Immature natural killer cell (primary cell): ENCODE measurements at regions not wholly inside any gene's neighbourhood (a gene's known extent, or its start where the extent isn't known, plus 50 kb on each side); places are given as distances from the start of the nearest gene placed in this dataset.

Experiments used
- DNase-seq, 3 donors: peaks; one replicate each; pipeline ENCODE4 v3.0.0; 2022; ENCODE audit warnings: mixed read lengths in 1 of 3
- H3K27ac Mint-ChIP-seq, 6 donors: one replicate each; pipeline ENCODE4 v1.8.0; 2020; ENCODE audit warnings: mixed read lengths in 6 of 6, mild to moderate bottlenecking in 5 of 6, inconsistent platforms in 4 of 6, moderate library complexity in 3 of 6
- H3K27me3 Mint-ChIP-seq, 3 donors: one replicate each; pipeline ENCODE4 v1.8.0; 2020 to 2021; ENCODE audit warnings: low read depth in 3 of 3, mild to moderate bottlenecking in 3 of 3, mixed read lengths in 3 of 3, moderate library complexity in 3 of 3, inconsistent platforms in 1 of 3
- H3K36me3 Mint-ChIP-seq, 3 donors: one replicate each; pipeline ENCODE4 v1.8.0; 2020; ENCODE audit warnings: mixed read lengths in 3 of 3, inconsistent platforms in 2 of 3, mild to moderate bottlenecking in 2 of 3
- H3K4me1 Mint-ChIP-seq, 2 donors: one replicate each; pipeline ENCODE4 v1.8.0; 2020; ENCODE audit warnings: inconsistent platforms in 2 of 2, mild to moderate bottlenecking in 2 of 2, mixed read lengths in 2 of 2, moderate library complexity in 1 of 2
- H3K4me3 Mint-ChIP-seq, 5 donors: one replicate each; pipeline ENCODE4 v1.8.0; 2020; ENCODE audit warnings: mild to moderate bottlenecking in 5 of 5, mixed read lengths in 5 of 5, inconsistent platforms in 3 of 5, moderate library complexity in 3 of 5
- H3K9me3 Mint-ChIP-seq, 6 donors: one replicate each; pipeline ENCODE4 v1.8.0; 2020; ENCODE audit warnings: mild to moderate bottlenecking in 6 of 6, mixed read lengths in 6 of 6, inconsistent platforms in 4 of 6, moderate library complexity in 3 of 6

DNA sequence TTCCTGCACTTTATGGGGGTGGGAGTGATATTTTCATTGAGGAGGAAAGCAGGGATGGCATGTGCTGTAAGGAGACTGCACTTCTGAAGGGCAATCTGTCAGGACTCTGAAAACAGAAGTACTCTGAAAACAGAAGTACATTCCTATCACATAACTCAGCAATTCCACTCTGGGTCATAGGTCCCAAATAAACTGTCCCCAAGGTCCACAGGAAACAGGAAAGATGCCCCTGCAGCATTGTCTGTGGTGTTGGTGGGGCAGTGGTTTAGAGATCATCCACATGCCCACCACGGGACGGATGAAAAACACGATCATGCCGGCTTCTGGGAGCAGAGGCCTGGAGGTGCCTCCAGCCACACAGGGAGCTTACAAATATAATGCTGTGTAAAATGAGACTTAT is 150.3 kb downstream of the OTOR start:
- no peaks in the 10 kb centered on the region for H3K4me1 Mint-ChIP-seq
- peaks cover 0 to 4% (median 1%) of the 10 kb centered on the region in 6 donors for H3K9me3 Mint-ChIP-seq
- no peak overlapping the region for H3K4me3 Mint-ChIP-seq
- H3K27me3 Mint-ChIP-seq, result peaks cover 0 to 3% (median 0%) of the 10 kb centered on the region in 3 donors
- no peak for DNase-seq
- no peak overlapping the region for H3K27ac Mint-ChIP-seq
- no peaks in the 10 kb centered on the region for H3K36me3 Mint-ChIP-seq

GRCh38 chr20:16902662-16903061 is 154.5 kb downstream of the OTOR start:
- no peaks in the 10 kb centered on the region for H3K36me3 Mint-ChIP-seq
- H3K4me3 Mint-ChIP-seq, result no peak overlapping the region
- no peak overlapping the region for H3K27ac Mint-ChIP-seq
- no peaks in the 10 kb centered on the region for H3K4me1 Mint-ChIP-seq
- no peak for DNase-seq
- H3K9me3 Mint-ChIP-seq, result peaks cover 0 to 4% (median under 1%) of the 10 kb centered on the region in 6 donors
- H3K27me3 Mint-ChIP-seq, result peaks cover 0 to 3% (median 2%) of the 10 kb centered on the region in 3 donors

DNA sequence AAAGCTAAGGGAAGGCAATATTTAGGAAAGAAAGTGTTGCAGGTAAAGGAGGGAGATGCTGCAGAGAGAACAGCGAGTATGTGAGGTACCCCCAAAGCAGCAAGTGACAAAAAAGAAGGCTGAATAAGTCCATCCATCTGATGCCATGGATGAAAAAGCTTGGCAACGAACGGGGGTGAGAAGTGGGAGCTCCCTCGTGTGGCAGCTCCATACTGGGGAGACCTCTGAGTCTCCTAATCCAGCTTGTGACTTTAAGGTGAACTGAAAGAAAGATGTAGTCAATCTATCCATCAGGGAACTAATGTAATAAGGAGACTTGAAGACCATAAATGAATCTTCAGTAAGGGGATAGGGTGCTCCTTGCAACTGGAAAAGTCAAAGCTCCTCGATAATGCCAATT is 156.6 kb downstream of the OTOR start:
- no peak overlapping the region for H3K4me3 Mint-ChIP-seq
- H3K4me1 Mint-ChIP-seq, result no peaks in the 10 kb centered on the region
- no peak overlapping the region for H3K27ac Mint-ChIP-seq
- no peaks in the 10 kb centered on the region for H3K36me3 Mint-ChIP-seq
- no peak for DNase-seq
- peaks cover 0 to 6% (median 2%) of the 10 kb centered on the region in 6 donors for H3K9me3 Mint-ChIP-seq
- H3K27me3 Mint-ChIP-seq, result peaks cover 0 to 3% (median 2%) of the 10 kb centered on the region in 3 donors

DNA sequence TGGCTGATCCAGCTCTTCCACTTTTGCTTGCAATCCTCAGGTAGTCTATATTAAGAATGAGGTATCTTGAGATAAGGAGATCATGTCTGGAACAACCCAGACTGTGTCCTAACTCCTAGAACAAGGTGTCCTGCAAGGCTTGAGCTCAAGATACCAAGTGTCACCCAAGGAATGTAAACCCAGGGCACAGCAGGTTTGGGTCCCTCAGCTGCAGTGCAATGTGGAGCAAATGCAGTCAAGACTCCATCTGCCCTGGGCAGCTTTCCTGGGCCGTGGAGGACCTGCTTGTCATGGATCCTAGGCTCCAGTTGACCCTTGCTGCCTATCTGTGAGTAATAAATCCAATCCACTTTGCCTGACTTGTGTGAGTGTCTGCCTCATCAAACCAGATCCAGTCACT is 166.1 kb downstream of the OTOR start:
- H3K4me3 Mint-ChIP-seq, result no peak overlapping the region
- H3K27ac Mint-ChIP-seq, result no peak overlapping the region
- H3K36me3 Mint-ChIP-seq, result no peaks in the 10 kb centered on the region
- DNase-seq, result no peak
- H3K27me3 Mint-ChIP-seq, result peaks cover 0 to 6% (median 5%) of the 10 kb centered on the region in 3 donors
- peaks cover 0 to 7% (median 2%) of the 10 kb centered on the region in 6 donors for H3K9me3 Mint-ChIP-seq
- H3K4me1 Mint-ChIP-seq, result no peaks in the 10 kb centered on the region

- Mint-ChIP-seq H3K27me3 (peaks cover 0 to 6% (median 5%) of the 10 kb centered on the region in 3 donors), H3K4me1 (no peaks in the 10 kb centered on the region), H3K4me3 (no peak overlapping the region), H3K36me3 (no peaks in the 10 kb centered on the region), H3K27ac (no peak overlapping the region), H3K9me3 (peaks cover 0 to 4% (median under 1%) of the 10 kb centered on the region in 6 donors)
- DNase-seq, result no peak
These were observed 168.0 kb downstream of the OTOR start for GRCh38 chr20:16916165-16916564.

GRCh38 chr20:16917636-16918035 is 169.5 kb downstream of the OTOR start:
- H3K4me1 Mint-ChIP-seq, result no peaks in the 10 kb centered on the region
- H3K36me3 Mint-ChIP-seq, result no peaks in the 10 kb centered on the region
- H3K9me3 Mint-ChIP-seq, result peaks cover 0 to 4% (median under 1%) of the 10 kb centered on the region in 6 donors
- DNase-seq, result no peak
- H3K27me3 Mint-ChIP-seq, result peaks cover 0 to 6% (median 5%) of the 10 kb centered on the region in 3 donors
- no peak overlapping the region for H3K4me3 Mint-ChIP-seq
- no peak overlapping the region for H3K27ac Mint-ChIP-seq

DNA sequence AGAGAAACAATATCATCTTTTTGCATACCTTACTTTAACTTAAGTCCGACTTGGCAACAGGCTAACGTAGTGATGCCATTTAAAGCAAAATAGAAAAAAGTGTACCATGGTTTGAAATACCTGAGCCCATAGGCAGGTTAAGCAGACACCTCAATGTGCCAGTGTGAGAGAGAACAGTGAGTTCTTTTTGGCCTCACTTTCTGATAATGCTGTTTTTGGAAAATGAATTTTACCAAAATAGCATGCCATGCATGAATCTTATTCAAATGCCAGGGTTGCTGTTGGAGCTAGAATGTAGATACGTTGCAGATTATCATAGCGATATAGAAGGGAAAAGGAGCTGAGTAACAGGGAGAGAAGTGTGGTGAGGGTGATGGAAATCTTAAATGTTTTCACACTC is 170.2 kb downstream of the OTOR start:
- Mint-ChIP-seq H3K27ac (no peak overlapping the region), H3K9me3 (peaks cover 0 to 4% (median under 1%) of the 10 kb centered on the region in 6 donors), H3K4me3 (no peak overlapping the region), H3K27me3 (peaks cover 0 to 6% (median 5%) of the 10 kb centered on the region in 3 donors), H3K4me1 (no peaks in the 10 kb centered on the region), H3K36me3 (no peaks in the 10 kb centered on the region)
- DNase-seq, result no peak

GRCh38 chr20:16919841-16920240 is 171.7 kb downstream of the OTOR start:
- H3K4me3 Mint-ChIP-seq, result no peak overlapping the region
- peaks cover 0 to 5% (median 2%) of the 10 kb centered on the region in 6 donors for H3K9me3 Mint-ChIP-seq
- peaks cover 0 to 6% (median 6%) of the 10 kb centered on the region in 3 donors for H3K27me3 Mint-ChIP-seq
- H3K4me1 Mint-ChIP-seq, result no peaks in the 10 kb centered on the region
- H3K27ac Mint-ChIP-seq, result no peak overlapping the region
- H3K36me3 Mint-ChIP-seq, result no peaks in the 10 kb centered on the region
- DNase-seq, result no peak

- Mint-ChIP-seq H3K27me3 (peaks cover 0 to 6% (median 2%) of the 10 kb centered on the region in 3 donors), H3K27ac (no peak overlapping the region), H3K4me1 (no peaks in the 10 kb centered on the region), H3K4me3 (no peak overlapping the region), H3K36me3 (no peaks in the 10 kb centered on the region), H3K9me3 (peaks cover 0 to 8% (median 2%) of the 10 kb centered on the region in 6 donors)
- no peak for DNase-seq
These were observed 174.7 kb downstream of the OTOR start for GRCh38 chr20:16922834-16923233.

- peaks cover 0 to 8% (median 5%) of the 10 kb centered on the region in 6 donors for H3K9me3 Mint-ChIP-seq
- H3K4me3 Mint-ChIP-seq, result no peak overlapping the region
- DNase-seq, result no peak
- no peak overlapping the region for H3K27ac Mint-ChIP-seq
- no peaks in the 10 kb centered on the region for H3K4me1 Mint-ChIP-seq
- H3K36me3 Mint-ChIP-seq, result no peaks in the 10 kb centered on the region
- H3K27me3 Mint-ChIP-seq, result peaks cover 0 to 10% (median 3%) of the 10 kb centered on the region in 3 donors
These were observed 178.7 kb downstream of the OTOR start for GRCh38 chr20:16926626-16927430.

DNA sequence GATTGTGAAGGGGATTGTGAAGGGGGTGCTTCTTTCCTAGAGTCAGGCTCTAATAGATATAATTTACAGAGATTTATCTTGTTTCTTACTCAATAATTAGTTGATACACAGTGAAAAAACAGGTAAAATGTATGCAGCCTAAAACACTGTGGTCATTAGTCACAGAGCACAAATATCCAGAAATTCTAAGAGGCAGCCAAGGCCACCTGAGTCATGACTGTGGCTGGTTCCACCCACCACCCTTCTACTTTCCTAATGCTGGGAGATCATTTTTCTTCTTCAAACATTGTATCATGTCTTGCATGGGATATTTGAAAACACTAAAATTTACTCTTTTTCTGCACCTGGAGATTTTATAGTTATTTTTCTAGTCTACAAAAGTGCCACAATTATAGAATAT is 181.6 kb downstream of the OTOR start:
- H3K9me3 Mint-ChIP-seq, result peaks cover 1 to 18% (median 7%) of the 10 kb centered on the region in 6 donors
- no peak for DNase-seq
- no peaks in the 10 kb centered on the region for H3K36me3 Mint-ChIP-seq
- no peak overlapping the region for H3K4me3 Mint-ChIP-seq
- no peaks in the 10 kb centered on the region for H3K4me1 Mint-ChIP-seq
- H3K27ac Mint-ChIP-seq, result no peak overlapping the region
- peaks cover 0 to 10% (median 2%) of the 10 kb centered on the region in 3 donors for H3K27me3 Mint-ChIP-seq

- no peak overlapping the region for H3K4me3 Mint-ChIP-seq
- peaks cover 0 to 10% (median 0%) of the 10 kb centered on the region in 3 donors for H3K27me3 Mint-ChIP-seq
- H3K9me3 Mint-ChIP-seq, result peaks cover 1 to 14% (median 7%) of the 10 kb centered on the region in 6 donors
- no peaks in the 10 kb centered on the region for H3K36me3 Mint-ChIP-seq
- DNase-seq, result no peak
- H3K4me1 Mint-ChIP-seq, result no peaks in the 10 kb centered on the region
- no peak overlapping the region for H3K27ac Mint-ChIP-seq
These were observed 182.5 kb downstream of the OTOR start for GRCh38 chr20:16930656-16931055.

- peaks cover 0 to 2% (median 0%) of the 10 kb centered on the region in 6 donors for H3K9me3 Mint-ChIP-seq
- no peak overlapping the region for H3K4me3 Mint-ChIP-seq
- H3K36me3 Mint-ChIP-seq, result no peaks in the 10 kb centered on the region
- DNase-seq, result no peak
- no peak overlapping the region for H3K27ac Mint-ChIP-seq
- peaks cover 0 to 2% (median 1%) of the 10 kb centered on the region in 3 donors for H3K27me3 Mint-ChIP-seq
- no peaks in the 10 kb centered on the region for H3K4me1 Mint-ChIP-seq
These were observed 190.9 kb downstream of the OTOR start for GRCh38 chr20:16939051-16939450.

DNA sequence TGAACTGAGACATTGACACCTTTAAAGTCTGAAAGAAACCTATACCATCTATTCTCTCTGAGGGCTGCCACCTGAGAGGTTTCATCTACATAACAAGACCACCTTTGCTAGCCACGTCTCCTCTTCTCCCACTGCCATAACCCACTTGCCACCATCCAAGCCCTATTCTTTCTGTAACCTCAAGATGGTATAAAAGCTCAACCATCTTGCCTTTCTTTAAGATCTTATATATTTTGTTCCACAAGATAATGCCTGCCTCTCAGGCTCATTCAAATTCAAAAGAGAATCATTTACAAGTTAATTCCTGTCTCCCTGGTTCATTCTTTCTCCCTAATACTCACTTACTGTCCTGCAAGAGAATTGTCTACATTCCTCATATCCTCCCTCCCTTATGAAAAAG is 192.5 kb downstream of the OTOR start:
- DNase-seq, result no peak
- H3K4me1 Mint-ChIP-seq, result no peaks in the 10 kb centered on the region
- peaks cover 0 to 2% (median 0%) of the 10 kb centered on the region in 6 donors for H3K9me3 Mint-ChIP-seq
- no peaks in the 10 kb centered on the region for H3K36me3 Mint-ChIP-seq
- H3K4me3 Mint-ChIP-seq, result no peak overlapping the region
- no peak overlapping the region for H3K27ac Mint-ChIP-seq
- H3K27me3 Mint-ChIP-seq, result peaks cover 0 to 4% (median 2%) of the 10 kb centered on the region in 3 donors
